ENCODE measurements at regions not wholly inside any gene's neighbourhood (a gene's known extent, or its start where the extent isn't known, plus 50 kb on each side); places are given as distances from the start of the nearest gene placed in this dataset.

DNA sequence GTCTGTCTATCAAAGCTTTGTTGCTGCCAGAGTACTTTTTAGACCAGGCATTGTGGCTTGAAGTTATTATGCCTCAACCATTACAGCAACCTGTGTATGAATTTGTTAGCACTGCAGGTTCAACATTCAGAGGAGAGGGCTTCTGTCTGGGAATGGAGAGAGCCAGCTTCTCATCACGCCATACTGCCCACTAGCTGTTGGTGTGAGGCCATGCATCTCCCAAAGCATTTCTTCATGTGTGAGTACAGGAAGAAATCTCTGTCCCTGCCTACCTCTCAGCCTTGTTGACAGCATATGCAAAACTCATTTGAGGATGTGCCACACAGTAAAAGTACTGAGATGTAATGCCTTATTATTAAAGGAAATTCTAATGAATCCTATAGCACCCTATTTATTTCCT, 76.9 kb upstream of the PPARGC1A start:
- TF ChIP-seq, protein P1, sequence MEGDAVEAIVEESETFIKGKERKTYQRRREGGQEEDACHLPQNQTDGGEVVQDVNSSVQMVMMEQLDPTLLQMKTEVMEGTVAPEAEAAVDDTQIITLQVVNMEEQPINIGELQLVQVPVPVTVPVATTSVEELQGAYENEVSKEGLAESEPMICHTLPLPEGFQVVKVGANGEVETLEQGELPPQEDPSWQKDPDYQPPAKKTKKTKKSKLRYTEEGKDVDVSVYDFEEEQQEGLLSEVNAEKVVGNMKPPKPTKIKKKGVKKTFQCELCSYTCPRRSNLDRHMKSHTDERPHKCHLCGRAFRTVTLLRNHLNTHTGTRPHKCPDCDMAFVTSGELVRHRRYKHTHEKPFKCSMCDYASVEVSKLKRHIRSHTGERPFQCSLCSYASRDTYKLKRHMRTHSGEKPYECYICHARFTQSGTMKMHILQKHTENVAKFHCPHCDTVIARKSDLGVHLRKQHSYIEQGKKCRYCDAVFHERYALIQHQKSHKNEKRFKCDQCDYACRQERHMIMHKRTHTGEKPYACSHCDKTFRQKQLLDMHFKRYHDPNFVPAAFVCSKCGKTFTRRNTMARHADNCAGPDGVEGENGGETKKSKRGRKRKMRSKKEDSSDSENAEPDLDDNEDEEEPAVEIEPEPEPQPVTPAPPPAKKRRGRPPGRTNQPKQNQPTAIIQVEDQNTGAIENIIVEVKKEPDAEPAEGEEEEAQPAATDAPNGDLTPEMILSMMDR (conservative IDR thresholded peaks at IDR 0.05; ENCODE audit: low read length) = peak; percentile 55
- no peak for TF ChIP-seq EZH2phosphoT487 (IDR thresholded peaks at IDR 0.05; ENCODE audit: borderline replicate concordance, low read depth, low read length)
